ENCODE measurements at regions not wholly inside any gene's neighbourhood (a gene's known extent, or its start where the extent isn't known, plus 50 kb on each side); places are given as distances from the start of the nearest gene placed in this dataset.

DNA sequence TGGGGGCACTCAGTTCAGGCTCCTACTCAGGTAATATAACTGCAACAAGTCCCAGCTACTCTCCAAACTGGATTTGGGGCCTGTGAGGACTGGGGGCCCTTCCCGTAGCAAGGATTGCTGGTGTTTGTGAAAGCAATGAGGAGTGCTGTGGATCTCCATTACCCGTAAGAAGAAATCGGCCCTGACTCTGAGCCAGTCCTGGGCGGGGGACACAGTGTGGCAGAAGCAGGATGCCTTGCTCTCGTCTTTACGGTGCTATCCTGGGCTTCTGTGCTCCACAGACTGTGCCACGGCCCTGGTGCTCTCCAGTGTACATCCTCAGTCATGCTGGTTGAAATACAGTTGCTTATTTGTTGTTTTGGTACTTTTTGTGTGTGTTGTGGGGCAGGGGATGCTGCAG, 172.9 kb downstream of the NDUFA10 start:
- no peak for TF ChIP-seq GABPA (IDR thresholded peaks at IDR 0.05; ENCODE audit: low read depth)
- TF ChIP-seq, protein P1, sequence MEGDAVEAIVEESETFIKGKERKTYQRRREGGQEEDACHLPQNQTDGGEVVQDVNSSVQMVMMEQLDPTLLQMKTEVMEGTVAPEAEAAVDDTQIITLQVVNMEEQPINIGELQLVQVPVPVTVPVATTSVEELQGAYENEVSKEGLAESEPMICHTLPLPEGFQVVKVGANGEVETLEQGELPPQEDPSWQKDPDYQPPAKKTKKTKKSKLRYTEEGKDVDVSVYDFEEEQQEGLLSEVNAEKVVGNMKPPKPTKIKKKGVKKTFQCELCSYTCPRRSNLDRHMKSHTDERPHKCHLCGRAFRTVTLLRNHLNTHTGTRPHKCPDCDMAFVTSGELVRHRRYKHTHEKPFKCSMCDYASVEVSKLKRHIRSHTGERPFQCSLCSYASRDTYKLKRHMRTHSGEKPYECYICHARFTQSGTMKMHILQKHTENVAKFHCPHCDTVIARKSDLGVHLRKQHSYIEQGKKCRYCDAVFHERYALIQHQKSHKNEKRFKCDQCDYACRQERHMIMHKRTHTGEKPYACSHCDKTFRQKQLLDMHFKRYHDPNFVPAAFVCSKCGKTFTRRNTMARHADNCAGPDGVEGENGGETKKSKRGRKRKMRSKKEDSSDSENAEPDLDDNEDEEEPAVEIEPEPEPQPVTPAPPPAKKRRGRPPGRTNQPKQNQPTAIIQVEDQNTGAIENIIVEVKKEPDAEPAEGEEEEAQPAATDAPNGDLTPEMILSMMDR (IDR thresholded peaks at IDR 0.05; ENCODE audit: insufficient read depth, low read length), result no peak
- TF ChIP-seq POLR2AphosphoS5 (IDR thresholded peaks at IDR 0.05; ENCODE audit: low read depth), result no peak
- TF ChIP-seq, protein P2, sequence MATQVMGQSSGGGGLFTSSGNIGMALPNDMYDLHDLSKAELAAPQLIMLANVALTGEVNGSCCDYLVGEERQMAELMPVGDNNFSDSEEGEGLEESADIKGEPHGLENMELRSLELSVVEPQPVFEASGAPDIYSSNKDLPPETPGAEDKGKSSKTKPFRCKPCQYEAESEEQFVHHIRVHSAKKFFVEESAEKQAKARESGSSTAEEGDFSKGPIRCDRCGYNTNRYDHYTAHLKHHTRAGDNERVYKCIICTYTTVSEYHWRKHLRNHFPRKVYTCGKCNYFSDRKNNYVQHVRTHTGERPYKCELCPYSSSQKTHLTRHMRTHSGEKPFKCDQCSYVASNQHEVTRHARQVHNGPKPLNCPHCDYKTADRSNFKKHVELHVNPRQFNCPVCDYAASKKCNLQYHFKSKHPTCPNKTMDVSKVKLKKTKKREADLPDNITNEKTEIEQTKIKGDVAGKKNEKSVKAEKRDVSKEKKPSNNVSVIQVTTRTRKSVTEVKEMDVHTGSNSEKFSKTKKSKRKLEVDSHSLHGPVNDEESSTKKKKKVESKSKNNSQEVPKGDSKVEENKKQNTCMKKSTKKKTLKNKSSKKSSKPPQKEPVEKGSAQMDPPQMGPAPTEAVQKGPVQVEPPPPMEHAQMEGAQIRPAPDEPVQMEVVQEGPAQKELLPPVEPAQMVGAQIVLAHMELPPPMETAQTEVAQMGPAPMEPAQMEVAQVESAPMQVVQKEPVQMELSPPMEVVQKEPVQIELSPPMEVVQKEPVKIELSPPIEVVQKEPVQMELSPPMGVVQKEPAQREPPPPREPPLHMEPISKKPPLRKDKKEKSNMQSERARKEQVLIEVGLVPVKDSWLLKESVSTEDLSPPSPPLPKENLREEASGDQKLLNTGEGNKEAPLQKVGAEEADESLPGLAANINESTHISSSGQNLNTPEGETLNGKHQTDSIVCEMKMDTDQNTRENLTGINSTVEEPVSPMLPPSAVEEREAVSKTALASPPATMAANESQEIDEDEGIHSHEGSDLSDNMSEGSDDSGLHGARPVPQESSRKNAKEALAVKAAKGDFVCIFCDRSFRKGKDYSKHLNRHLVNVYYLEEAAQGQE (IDR thresholded peaks at IDR 0.05; ENCODE audit: insufficient replicate concordance, low read depth), result no peak
- TF ChIP-seq SPI1 (IDR thresholded peaks at IDR 0.05; ENCODE audit: borderline replicate concordance, low read depth), result no peak
